NT2/D1 (cell line): ENCODE measurements at regions not wholly inside any gene's neighbourhood (a gene's known extent, or its start where the extent isn't known, plus 50 kb on each side); places are given as distances from the start of the nearest gene placed in this dataset.

Experiments used
- DNase-seq: peaks from one replicate; pipeline ENCODE4 v3.0.0-alpha.2; 2011; ENCODE audit warnings: low read depth, low spot score
- H3K27me3 ChIP-seq: 2 replicates; pipeline ENCODE4 v1.6.0; 2011; ENCODE audit warnings: mild to moderate bottlenecking; ENCODE audit not compliant: insufficient read length, insufficient read depth
- H3K36me3 ChIP-seq: 2 replicates; pipeline ENCODE4 v1.6.1; 2011; ENCODE audit warnings: mild to moderate bottlenecking, low read length, mixed read lengths; ENCODE audit not compliant: insufficient read depth, insufficient read length
- H3K4me1 ChIP-seq: 2 replicates; pipeline ENCODE4 v1.5.1; 2011; ENCODE audit not compliant: insufficient read depth, insufficient read length
- H3K4me3 ChIP-seq: 2 replicates; pipeline ENCODE4 v1.5.1; 2011; ENCODE audit warnings: low read depth; ENCODE audit not compliant: insufficient read length
- H3K9ac ChIP-seq: 2 replicates; pipeline ENCODE4 v1.6.0; 2011; ENCODE audit warnings: low read depth; ENCODE audit not compliant: insufficient read length
- H3K9me3 ChIP-seq: 2 replicates; pipeline ENCODE4 v1.5.1; 2011; ENCODE audit warnings: mild to moderate bottlenecking, low read length; ENCODE audit not compliant: insufficient read depth
- SUZ12 ChIP-seq: IDR thresholded peaks from 2 replicates; pipeline ENCODE4 v1.6.1; 2011; ENCODE audit not compliant: insufficient read length, insufficient read depth; ENCODE audit errors: extremely low read depth
- YY1 ChIP-seq: IDR thresholded peaks from 2 replicates; pipeline ENCODE4 v1.6.1; 2011; ENCODE audit not compliant: insufficient read length, insufficient read depth
- ZNF274 ChIP-seq: IDR thresholded peaks from 2 replicates; pipeline ENCODE4 v1.6.1; 2011; ENCODE audit warnings: mild to moderate bottlenecking, low read depth, low read length

DNA sequence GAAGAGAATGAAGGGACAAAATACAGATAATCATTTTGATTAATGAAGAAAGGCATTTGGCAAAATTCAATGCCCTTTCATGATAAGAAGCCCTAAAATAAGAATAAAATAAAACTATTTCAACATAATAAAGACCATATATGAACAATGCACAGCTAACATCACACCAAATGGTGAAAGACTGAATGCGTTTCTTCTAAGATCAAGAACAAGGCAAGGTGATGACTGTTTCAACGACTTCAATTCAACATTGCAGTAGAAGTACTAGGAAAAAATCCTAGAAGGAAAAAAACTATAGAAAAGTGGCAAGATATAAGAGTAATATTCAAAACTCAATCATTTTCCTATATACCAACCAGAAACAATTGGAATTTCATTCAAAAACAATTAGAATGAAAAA, 280.1 kb upstream of the GRM7 start:
- no peaks in the 10 kb centered on the region for H3K4me1 ChIP-seq
- no peaks in the 10 kb centered on the region for H3K9me3 ChIP-seq
- DNase-seq: no peak
- no peak overlapping the region for H3K9ac ChIP-seq
- TF ChIP-seq ZNF274 (no peak), SUZ12 (no peak), YY1 (no peak)
- H3K27me3 ChIP-seq: no peaks in the 10 kb centered on the region
- H3K36me3 ChIP-seq: no peaks in the 10 kb centered on the region
- no peak overlapping the region for H3K4me3 ChIP-seq

- H3K36me3 ChIP-seq: no peaks in the 10 kb centered on the region
- no peak for TF ChIP-seq ZNF274
- no peak for TF ChIP-seq SUZ12
- no peak for TF ChIP-seq YY1
- DNase-seq: no peak
- H3K27me3 ChIP-seq: no peaks in the 10 kb centered on the region
- no peaks in the 10 kb centered on the region for H3K4me1 ChIP-seq
- H3K4me3 ChIP-seq: no peak overlapping the region
- H3K9ac ChIP-seq: no peak overlapping the region
- H3K9me3 ChIP-seq: peaks cover 7% of the 10 kb centered on the region; the same call in 1 of the 2 replicates
Measured at GRCh38 chr3:6585360-6585759, 275.6 kb upstream of the GRM7 start.

GRCh38 chr3:6600237-6600636, 260.7 kb upstream of the GRM7 start:
- no peak overlapping the region for H3K9ac ChIP-seq
- no peak for TF ChIP-seq SUZ12
- no peak for TF ChIP-seq YY1
- no peaks in the 10 kb centered on the region for H3K9me3 ChIP-seq
- H3K27me3 ChIP-seq: no peaks in the 10 kb centered on the region
- H3K4me1 ChIP-seq: no peaks in the 10 kb centered on the region
- no peak for DNase-seq
- H3K4me3 ChIP-seq: no peak overlapping the region
- no peaks in the 10 kb centered on the region for H3K36me3 ChIP-seq

DNA sequence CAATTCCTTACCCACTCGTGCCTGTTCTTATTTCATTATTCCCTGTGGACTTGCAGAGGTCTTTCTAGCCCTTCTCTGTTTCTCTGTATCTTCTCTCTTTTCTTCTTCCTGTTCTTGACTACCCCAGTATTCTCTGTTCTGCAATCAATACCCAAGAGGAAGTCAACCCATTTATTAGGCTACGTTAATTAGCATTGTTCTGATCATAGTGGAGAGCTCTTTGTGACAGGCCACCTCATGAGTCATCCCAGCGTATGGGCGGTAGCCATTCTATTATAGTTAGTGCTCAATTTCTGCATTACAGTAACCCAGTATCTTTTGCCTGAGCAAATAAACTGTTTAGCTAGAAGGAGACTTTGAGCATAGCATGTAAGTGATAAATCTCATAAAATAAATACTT, 259.5 kb upstream of the GRM7 start:
- TF ChIP-seq YY1 (no peak), ZNF274 (no peak), SUZ12 (no peak)
- Histone ChIP-seq H3K9ac (no peak overlapping the region), H3K36me3 (no peaks in the 10 kb centered on the region), H3K4me3 (no peak overlapping the region), H3K4me1 (no peaks in the 10 kb centered on the region), H3K9me3 (no peaks in the 10 kb centered on the region), H3K27me3 (no peaks in the 10 kb centered on the region)
- no peak for DNase-seq

GRCh38 chr3:6602329-6602728, 258.6 kb upstream of the GRM7 start:
- no peak overlapping the region for H3K9ac ChIP-seq
- no peaks in the 10 kb centered on the region for H3K9me3 ChIP-seq
- DNase-seq: no peak

GRCh38 chr3:6605227-6605626, 255.7 kb upstream of the GRM7 start:
- Histone ChIP-seq H3K4me3 (no peak overlapping the region), H3K27me3 (no peaks in the 10 kb centered on the region), H3K36me3 (no peaks in the 10 kb centered on the region), H3K9me3 (no peaks in the 10 kb centered on the region), H3K4me1 (no peaks in the 10 kb centered on the region), H3K9ac (no peak overlapping the region)
- TF ChIP-seq SUZ12 (no peak), YY1 (no peak), ZNF274 (no peak)
- DNase-seq: no peak

More at GRCh38 chr3:6602329-6602728, 258.6 kb upstream of the GRM7 start:
- H3K4me3 ChIP-seq: no peak overlapping the region
- no peaks in the 10 kb centered on the region for H3K36me3 ChIP-seq
- no peaks in the 10 kb centered on the region for H3K27me3 ChIP-seq
- no peaks in the 10 kb centered on the region for H3K4me1 ChIP-seq
- TF ChIP-seq SUZ12 (no peak), ZNF274 (no peak), YY1 (no peak)

GRCh38 chr3:6608843-6609242, 252.1 kb upstream of the GRM7 start:
- TF ChIP-seq SUZ12 (no peak), ZNF274 (no peak), YY1 (no peak)
- Histone ChIP-seq H3K9me3 (no peaks in the 10 kb centered on the region), H3K27me3 (no peaks in the 10 kb centered on the region), H3K36me3 (no peaks in the 10 kb centered on the region), H3K4me3 (no peak overlapping the region), H3K9ac (no peak overlapping the region), H3K4me1 (no peaks in the 10 kb centered on the region)
- no peak for DNase-seq
